Effector memory CD8-positive, alpha-beta T cell (primary cell): ENCODE measurements at regions not wholly inside any gene's neighbourhood (a gene's known extent, or its start where the extent isn't known, plus 50 kb on each side); places are given as distances from the start of the nearest gene placed in this dataset.

Experiments
- ATAC-seq: fragments of 150-1000 bp; cut with Tn5 transposase; replicated peaks from 2 replicates; pipeline ENCODE4 v1.10.0; 2021; ENCODE audit warnings: mild to moderate bottlenecking, moderate library complexity
- DNase-seq, 3 experiments: peaks; one replicate each; pipeline ENCODE4 v3.0.0; 2021
- H3K27ac Mint-ChIP-seq, 2 donors: one replicate each; pipeline ENCODE4 v1.8.0; 2022; ENCODE audit warnings: mild to moderate bottlenecking in 2 of 2, mixed read lengths in 2 of 2, moderate library complexity in 2 of 2
- H3K27me3 Mint-ChIP-seq, 2 donors: one replicate each; pipeline ENCODE4 v1.8.0; 2022; ENCODE audit warnings: mixed read lengths in 2 of 2
- H3K36me3 Mint-ChIP-seq: one replicate; pipeline ENCODE4 v1.8.0; 2022; ENCODE audit warnings: mild to moderate bottlenecking, moderate library complexity, mixed read lengths; ENCODE audit not compliant: insufficient read depth
- H3K4me1 Mint-ChIP-seq, 2 donors: one replicate each; pipeline ENCODE4 v1.8.0; 2022; ENCODE audit warnings: low read depth in 2 of 2, mixed read lengths in 2 of 2
- H3K4me3 Mint-ChIP-seq, 2 donors: one replicate each; pipeline ENCODE4 v1.8.0; 2022; ENCODE audit warnings: mild to moderate bottlenecking in 2 of 2, mixed read lengths in 2 of 2, moderate library complexity in 2 of 2
- H3K9me3 Mint-ChIP-seq, 2 donors: one replicate each; pipeline ENCODE4 v1.8.0; 2022; ENCODE audit warnings: mixed read lengths in 2 of 2

DNA sequence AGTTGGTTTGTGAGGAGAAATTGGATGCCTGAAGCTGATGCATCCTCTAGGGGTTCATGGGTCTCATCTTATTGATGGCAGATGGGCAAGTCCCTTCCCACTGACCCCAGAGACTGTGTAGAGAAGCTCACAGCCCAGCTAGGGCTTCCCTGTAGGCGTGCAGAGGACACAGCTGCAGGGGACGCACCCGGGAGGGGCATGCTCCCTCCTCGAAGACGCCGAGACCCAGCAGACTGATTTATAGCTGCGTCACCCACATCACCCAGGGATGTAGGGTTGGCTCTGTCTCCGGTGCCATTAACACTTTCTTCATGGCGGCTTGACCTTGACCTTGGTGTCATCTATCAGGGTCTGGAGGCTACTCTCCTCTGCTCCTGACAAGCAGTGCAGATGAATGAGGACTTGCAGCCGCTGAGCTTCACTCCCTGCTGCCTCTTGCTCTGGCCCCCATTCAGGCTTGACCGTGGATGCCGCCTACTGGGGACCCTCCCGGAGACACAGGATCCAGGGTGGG, 549.7 kb downstream of the TCERG1L start:
- Mint-ChIP-seq H3K36me3 (no peaks in the 10 kb centered on the region), H3K4me3 (no peak overlapping the region), H3K4me1 (no peaks in the 10 kb centered on the region), H3K9me3 (peaks cover 7 to 23% of the 10 kb centered on the region in 2 donors), H3K27me3 (peaks cover 0 to 7% of the 10 kb centered on the region in 2 donors), H3K27ac (no peak overlapping the region)
- DNase-seq (no peak), ATAC-seq (no peak)

- no peak overlapping the region for H3K27ac Mint-ChIP-seq
- no peaks in the 10 kb centered on the region for H3K36me3 Mint-ChIP-seq
- ATAC-seq (no peak), DNase-seq (no peak)
- H3K27me3 Mint-ChIP-seq, result peaks cover 0 to 7% of the 10 kb centered on the region in 2 donors
- no peak overlapping the region for H3K4me3 Mint-ChIP-seq
- no peaks in the 10 kb centered on the region for H3K4me1 Mint-ChIP-seq
- H3K9me3 Mint-ChIP-seq, result peaks cover 7 to 23% of the 10 kb centered on the region in 2 donors
Measured at GRCh38 chr10:130762491-130762890, 549.0 kb downstream of the TCERG1L start.

DNA sequence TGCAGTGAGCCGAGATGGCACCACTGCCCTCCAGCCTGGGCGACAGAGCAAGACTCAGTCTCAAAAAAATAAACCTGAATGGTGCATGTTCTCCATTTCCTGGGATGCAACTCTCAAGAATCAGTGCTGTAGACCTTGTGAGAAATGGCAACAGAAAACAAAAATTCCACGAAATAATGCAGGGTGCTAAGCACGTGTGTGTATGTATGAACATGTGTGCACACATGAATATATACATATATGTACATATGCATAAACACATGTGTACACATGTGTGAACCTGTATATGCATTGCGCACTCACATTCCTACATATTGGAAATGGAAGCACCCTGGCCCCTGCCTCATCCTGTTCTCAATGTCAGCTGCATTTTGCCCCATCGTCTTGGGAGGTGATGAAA, 548.5 kb downstream of the TCERG1L start:
- DNase-seq (no peak), ATAC-seq (no peak)
- Mint-ChIP-seq H3K36me3 (no peaks in the 10 kb centered on the region), H3K27me3 (peaks cover 0 to 7% of the 10 kb centered on the region in 2 donors), H3K4me1 (no peaks in the 10 kb centered on the region), H3K27ac (no peak overlapping the region), H3K4me3 (no peak overlapping the region), H3K9me3 (peaks cover 7 to 23% of the 10 kb centered on the region in 2 donors)

DNA sequence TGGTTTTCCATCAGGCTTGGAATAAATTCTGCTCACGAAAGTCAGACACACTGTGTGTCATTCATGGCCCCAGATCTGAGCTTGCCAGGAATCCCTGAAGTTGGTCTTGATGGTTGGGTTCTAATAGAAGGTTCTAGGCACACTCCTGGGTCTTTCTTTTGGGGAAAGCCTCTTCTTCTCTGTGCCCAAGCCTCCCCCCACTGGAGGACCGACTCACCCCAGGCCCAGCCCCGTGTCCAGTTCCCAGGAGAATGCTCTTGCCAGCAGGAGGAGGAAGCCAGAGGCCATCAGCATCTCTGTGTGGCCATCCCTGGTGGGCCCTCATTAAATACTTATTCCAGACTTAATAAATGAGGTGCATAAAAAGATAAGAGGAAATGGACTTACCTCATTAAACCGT, 548.0 kb downstream of the TCERG1L start:
- Mint-ChIP-seq H3K36me3 (no peaks in the 10 kb centered on the region), H3K27me3 (peaks cover 0 to 7% of the 10 kb centered on the region in 2 donors), H3K9me3 (peaks cover 5 to 19% of the 10 kb centered on the region in 2 donors), H3K27ac (no peak overlapping the region), H3K4me3 (no peak overlapping the region), H3K4me1 (no peaks in the 10 kb centered on the region)
- no peak for DNase-seq
- ATAC-seq, result no peak

- H3K36me3 Mint-ChIP-seq, result no peaks in the 10 kb centered on the region
- H3K27me3 Mint-ChIP-seq, result peaks cover 0 to 7% of the 10 kb centered on the region in 2 donors
- H3K9me3 Mint-ChIP-seq, result peaks cover 2 to 14% of the 10 kb centered on the region in 2 donors
- H3K4me1 Mint-ChIP-seq, result no peaks in the 10 kb centered on the region
- DNase-seq (no peak), ATAC-seq (no peak)
- no peak overlapping the region for H3K4me3 Mint-ChIP-seq
- H3K27ac Mint-ChIP-seq, result no peak overlapping the region
Measured at GRCh38 chr10:130764651-130765050, 546.9 kb downstream of the TCERG1L start.

- H3K27me3 Mint-ChIP-seq, result peaks cover 0 to 7% of the 10 kb centered on the region in 2 donors
- no peaks in the 10 kb centered on the region for H3K36me3 Mint-ChIP-seq
- no peaks in the 10 kb centered on the region for H3K4me1 Mint-ChIP-seq
- ATAC-seq (no peak), DNase-seq (no peak)
- no peak overlapping the region for H3K4me3 Mint-ChIP-seq
- H3K9me3 Mint-ChIP-seq, result peaks cover 2 to 6% of the 10 kb centered on the region in 2 donors
- no peak overlapping the region for H3K27ac Mint-ChIP-seq
Measured at GRCh38 chr10:130766071-130766470, 545.5 kb downstream of the TCERG1L start.

- peaks cover 2 to 6% of the 10 kb centered on the region in 2 donors for H3K9me3 Mint-ChIP-seq
- no peaks in the 10 kb centered on the region for H3K4me1 Mint-ChIP-seq
- no peak overlapping the region for H3K27ac Mint-ChIP-seq
- ATAC-seq (no peak), DNase-seq (no peak)
- H3K4me3 Mint-ChIP-seq, result no peak overlapping the region
- no peaks in the 10 kb centered on the region for H3K36me3 Mint-ChIP-seq
- peaks cover 0 to 7% of the 10 kb centered on the region in 2 donors for H3K27me3 Mint-ChIP-seq
Measured at GRCh38 chr10:130767116-130767730, 544.3 kb downstream of the TCERG1L start.

GRCh38 chr10:130769146-130770017, 542.1 kb downstream of the TCERG1L start:
- Mint-ChIP-seq H3K4me3 (no peak overlapping the region), H3K4me1 (no peaks in the 10 kb centered on the region), H3K27ac (no peak overlapping the region), H3K36me3 (no peaks in the 10 kb centered on the region), H3K9me3 (peaks cover 2 to 6% of the 10 kb centered on the region in 2 donors), H3K27me3 (peaks cover 0 to 15% of the 10 kb centered on the region in 2 donors)
- ATAC-seq, result no peak
- DNase-seq, result no peak

GRCh38 chr10:130770018-130770630, 541.4 kb downstream of the TCERG1L start:
- DNase-seq (no peak), ATAC-seq (no peak)
- H3K27ac Mint-ChIP-seq, result no peak overlapping the region
- H3K9me3 Mint-ChIP-seq, result peaks cover 2 to 6% of the 10 kb centered on the region in 2 donors
- H3K4me1 Mint-ChIP-seq, result no peaks in the 10 kb centered on the region
- no peak overlapping the region for H3K4me3 Mint-ChIP-seq
- peaks cover 0 to 16% of the 10 kb centered on the region in 2 donors for H3K27me3 Mint-ChIP-seq
- H3K36me3 Mint-ChIP-seq, result no peaks in the 10 kb centered on the region

GRCh38 chr10:130771491-130771946, 540.0 kb downstream of the TCERG1L start:
- H3K27me3 Mint-ChIP-seq, result peaks cover 0 to 9% of the 10 kb centered on the region in 2 donors
- DNase-seq, result no peak
- no peaks in the 10 kb centered on the region for H3K4me1 Mint-ChIP-seq
- H3K9me3 Mint-ChIP-seq, result no peaks in the 10 kb centered on the region
- no peaks in the 10 kb centered on the region for H3K36me3 Mint-ChIP-seq
- no peak for ATAC-seq
- H3K4me3 Mint-ChIP-seq, result no peak overlapping the region
- no peak overlapping the region for H3K27ac Mint-ChIP-seq

DNA sequence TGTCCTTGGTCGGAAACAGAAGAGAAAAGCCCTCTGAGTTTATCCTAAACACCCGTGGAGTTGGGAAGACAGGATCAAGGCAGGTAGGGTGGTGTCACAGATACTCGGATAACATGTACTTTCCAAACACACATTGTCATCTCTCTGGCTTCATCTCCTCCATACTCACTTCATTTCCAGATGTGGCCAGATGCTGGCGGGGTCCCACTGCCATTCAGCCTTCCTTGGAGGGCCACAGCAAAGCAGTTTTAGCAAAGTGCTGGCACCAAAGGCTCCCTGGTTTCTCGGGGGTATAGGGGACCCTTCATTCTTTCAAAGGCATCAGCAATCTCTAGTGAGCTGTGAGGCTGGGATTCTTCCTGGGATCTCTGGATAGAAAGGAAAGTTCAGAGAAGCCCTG, 539.5 kb downstream of the TCERG1L start:
- H3K9me3 Mint-ChIP-seq, result no peaks in the 10 kb centered on the region
- no peaks in the 10 kb centered on the region for H3K36me3 Mint-ChIP-seq
- ATAC-seq, result no peak
- no peaks in the 10 kb centered on the region for H3K4me1 Mint-ChIP-seq
- peaks cover 0 to 9% of the 10 kb centered on the region in 2 donors for H3K27me3 Mint-ChIP-seq
- H3K4me3 Mint-ChIP-seq, result no peak overlapping the region
- no peak overlapping the region for H3K27ac Mint-ChIP-seq
- DNase-seq, result no peak

- H3K36me3 Mint-ChIP-seq, result no peaks in the 10 kb centered on the region
- H3K27ac Mint-ChIP-seq, result no peak overlapping the region
- H3K4me3 Mint-ChIP-seq, result no peak overlapping the region
- no peaks in the 10 kb centered on the region for H3K9me3 Mint-ChIP-seq
- ATAC-seq (no peak), DNase-seq (no peak)
- H3K4me1 Mint-ChIP-seq, result no peaks in the 10 kb centered on the region
- H3K27me3 Mint-ChIP-seq, result peaks cover 0 to 9% of the 10 kb centered on the region in 2 donors
Measured at GRCh38 chr10:130772676-130773075, 538.8 kb downstream of the TCERG1L start.

DNA sequence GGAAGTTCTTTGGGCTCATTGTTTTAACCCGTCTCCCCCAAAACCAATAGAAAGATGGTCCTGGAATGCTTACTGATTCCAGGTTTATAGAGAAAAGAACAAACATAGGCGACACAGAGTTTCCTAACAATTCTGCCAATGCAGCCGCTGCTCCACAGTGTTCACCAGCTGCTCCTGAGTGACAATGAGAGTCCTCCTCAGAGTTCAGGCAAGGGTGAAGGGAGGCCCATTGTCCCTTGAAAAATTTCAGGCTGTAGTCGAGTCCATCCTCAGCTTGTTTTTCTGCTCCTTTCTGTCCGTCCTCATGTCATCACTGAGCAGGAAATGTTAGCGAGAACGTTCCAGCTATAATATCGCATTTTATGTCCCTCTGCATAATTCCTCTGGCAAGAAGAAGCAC, 537.6 kb downstream of the TCERG1L start:
- ATAC-seq, result no peak
- H3K36me3 Mint-ChIP-seq, result peaks cover 3% of the 10 kb centered on the region
- H3K4me1 Mint-ChIP-seq, result no peaks in the 10 kb centered on the region
- no peaks in the 10 kb centered on the region for H3K9me3 Mint-ChIP-seq
- H3K27me3 Mint-ChIP-seq, result peaks cover 0 to 9% of the 10 kb centered on the region in 2 donors
- DNase-seq, result no peak
- H3K27ac Mint-ChIP-seq, result no peak overlapping the region
- H3K4me3 Mint-ChIP-seq, result no peak overlapping the region
